Suprapubic skin (tissue), 4 donors: ENCODE measurements at regions not wholly inside any gene's neighbourhood (a gene's known extent, or its start where the extent isn't known, plus 50 kb on each side); places are given as distances from the start of the nearest gene placed in this dataset.

ENCODE experiments used
- DNase-seq, 2 donors: peaks; one replicate each; pipeline ENCODE4 v3.0.0-alpha.2; 2019; ENCODE audit warnings: low spot score in 2 of 2
- H3K27ac ChIP-seq: fragments of 200-600 bp; sonication (generic); one replicate; pipeline ENCODE4 v1.5.1; 2019
- H3K27me3 ChIP-seq: fragments of 200-600 bp; sonication (generic); one replicate; pipeline ENCODE4 v1.5.1; 2019
- H3K36me3 ChIP-seq: fragments of 200-600 bp; sonication (generic); one replicate; pipeline ENCODE4 v1.5.1; 2019
- H3K4me1 ChIP-seq: fragments of 200-600 bp; sonication (generic); one replicate; pipeline ENCODE4 v1.5.1; 2019
- H3K4me3 ChIP-seq: fragments of 200-600 bp; sonication (generic); one replicate; pipeline ENCODE4 v1.5.1; 2019; ENCODE audit warnings: mild to moderate bottlenecking
- H3K9me3 ChIP-seq: fragments of 200-600 bp; sonication (generic); one replicate; pipeline ENCODE4 v1.5.1; 2019
- EP300 ChIP-seq: sonication (generic); formaldehyde crosslinking; IDR thresholded peaks from one replicate; pipeline ENCODE4 v1.6.1; 2017; ENCODE audit warnings: antibody characterized with exemption
- POLR2A ChIP-seq, 2 donors: fragments of 450-650 bp; IDR thresholded peaks; one replicate each; pipeline ENCODE4 v1.6.1; 2017; ENCODE audit warnings: antibody characterized with exemption in 2 of 2, mild to moderate bottlenecking in 2 of 2, moderate library complexity in 2 of 2
- POLR2AphosphoS5 ChIP-seq, 3 donors: sonication (generic); formaldehyde crosslinking; IDR thresholded peaks; one replicate each; pipeline ENCODE4 v1.6.1; 2017; ENCODE audit warnings: antibody characterized with exemption in 3 of 3
- WGBS: methylation state at CpG from one replicate; pipeline ENCODE4 v1.1.5; 2018; 5-methylcytosine and 5-hydroxymethylcytosine counted together
- TF ChIP-seq, protein P1 (sequence below), 2 donors: fragments of 200-600 bp in 1 of 2; fragments of 450-650 bp in 1 of 2; sonication (generic) in 1 of 2; IDR thresholded peaks; one replicate each; pipeline ENCODE4 v1.5.1; 2016 to 2019; ENCODE audit warnings: antibody characterized with exemption in 2 of 2, mild to moderate bottlenecking in 1 of 2, moderate library complexity in 1 of 2

DNA sequence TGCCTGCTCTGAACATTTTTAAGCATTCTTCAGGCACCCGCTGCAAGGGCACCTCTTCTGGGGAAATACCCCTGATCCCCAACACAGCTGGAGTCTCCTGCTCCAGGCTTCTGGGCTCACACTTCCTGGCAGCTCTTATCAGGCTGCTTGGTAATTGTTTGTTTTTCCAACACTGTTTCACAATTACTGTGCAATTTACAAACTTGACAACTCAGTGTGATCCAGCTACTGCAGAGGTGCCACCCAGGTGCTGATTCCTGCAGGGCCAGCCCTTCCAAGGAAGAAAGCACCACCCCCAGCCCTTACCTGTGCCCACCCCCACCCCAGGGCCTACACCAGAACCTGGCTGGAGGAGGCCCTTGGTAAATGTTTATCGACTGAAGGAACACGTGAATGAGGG is 66.5 kb downstream of the MAGEF1 start:
- Histone ChIP-seq H3K27me3 (no peaks in the 10 kb centered on the region), H3K27ac (no peak overlapping the region), H3K4me1 (peaks cover 10% of the 10 kb centered on the region), H3K4me3 (no peak overlapping the region), H3K9me3 (no peaks in the 10 kb centered on the region), H3K36me3 (no peaks in the 10 kb centered on the region)
- 72% methylated on average over 3 of the region's 3 CpGs for WGBS
- no peak for TF ChIP-seq EP300
- TF ChIP-seq, protein P1, sequence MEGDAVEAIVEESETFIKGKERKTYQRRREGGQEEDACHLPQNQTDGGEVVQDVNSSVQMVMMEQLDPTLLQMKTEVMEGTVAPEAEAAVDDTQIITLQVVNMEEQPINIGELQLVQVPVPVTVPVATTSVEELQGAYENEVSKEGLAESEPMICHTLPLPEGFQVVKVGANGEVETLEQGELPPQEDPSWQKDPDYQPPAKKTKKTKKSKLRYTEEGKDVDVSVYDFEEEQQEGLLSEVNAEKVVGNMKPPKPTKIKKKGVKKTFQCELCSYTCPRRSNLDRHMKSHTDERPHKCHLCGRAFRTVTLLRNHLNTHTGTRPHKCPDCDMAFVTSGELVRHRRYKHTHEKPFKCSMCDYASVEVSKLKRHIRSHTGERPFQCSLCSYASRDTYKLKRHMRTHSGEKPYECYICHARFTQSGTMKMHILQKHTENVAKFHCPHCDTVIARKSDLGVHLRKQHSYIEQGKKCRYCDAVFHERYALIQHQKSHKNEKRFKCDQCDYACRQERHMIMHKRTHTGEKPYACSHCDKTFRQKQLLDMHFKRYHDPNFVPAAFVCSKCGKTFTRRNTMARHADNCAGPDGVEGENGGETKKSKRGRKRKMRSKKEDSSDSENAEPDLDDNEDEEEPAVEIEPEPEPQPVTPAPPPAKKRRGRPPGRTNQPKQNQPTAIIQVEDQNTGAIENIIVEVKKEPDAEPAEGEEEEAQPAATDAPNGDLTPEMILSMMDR (IDR thresholded peaks at IDR 0.05), result no peak
- no peak for TF ChIP-seq POLR2A (IDR thresholded peaks at IDR 0.05)
- TF ChIP-seq POLR2AphosphoS5 (IDR thresholded peaks at IDR 0.05), result no peak
- no peak for DNase-seq

DNA sequence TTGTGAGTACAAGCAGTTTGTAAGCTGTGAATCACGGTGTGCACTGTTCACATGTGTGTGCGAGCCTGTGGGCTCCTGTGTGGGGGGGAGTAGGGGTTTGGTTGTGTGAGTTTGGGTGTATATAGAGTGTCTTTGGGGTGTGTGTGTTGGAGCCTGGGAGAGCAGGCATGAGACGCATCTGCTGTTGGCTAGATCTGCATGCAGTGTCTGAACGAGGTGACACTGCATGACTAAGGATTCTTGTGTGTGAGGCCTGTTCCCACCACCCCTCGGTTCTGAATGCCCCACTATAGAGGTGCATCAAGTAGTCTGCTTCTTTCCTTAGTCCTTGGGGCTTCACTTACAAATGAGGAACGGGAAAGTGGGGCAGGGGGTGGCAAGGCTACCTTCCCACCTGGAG is 68.4 kb downstream of the MAGEF1 start:
- DNase-seq, result no peak
- 70% methylated on average over 6 of the region's 6 CpGs for WGBS
- peaks cover 9% of the 10 kb centered on the region for H3K4me1 ChIP-seq
- no peak overlapping the region for H3K4me3 ChIP-seq
- no peak overlapping the region for H3K27ac ChIP-seq
- H3K36me3 ChIP-seq, result no peaks in the 10 kb centered on the region
- H3K27me3 ChIP-seq, result no peaks in the 10 kb centered on the region
- TF ChIP-seq POLR2A (IDR thresholded peaks at IDR 0.05) (no peak), POLR2AphosphoS5 (IDR thresholded peaks at IDR 0.05) (no peak), EP300 (no peak)
- TF ChIP-seq, protein P1 (IDR thresholded peaks at IDR 0.05), result no peak
- H3K9me3 ChIP-seq, result no peaks in the 10 kb centered on the region

DNA sequence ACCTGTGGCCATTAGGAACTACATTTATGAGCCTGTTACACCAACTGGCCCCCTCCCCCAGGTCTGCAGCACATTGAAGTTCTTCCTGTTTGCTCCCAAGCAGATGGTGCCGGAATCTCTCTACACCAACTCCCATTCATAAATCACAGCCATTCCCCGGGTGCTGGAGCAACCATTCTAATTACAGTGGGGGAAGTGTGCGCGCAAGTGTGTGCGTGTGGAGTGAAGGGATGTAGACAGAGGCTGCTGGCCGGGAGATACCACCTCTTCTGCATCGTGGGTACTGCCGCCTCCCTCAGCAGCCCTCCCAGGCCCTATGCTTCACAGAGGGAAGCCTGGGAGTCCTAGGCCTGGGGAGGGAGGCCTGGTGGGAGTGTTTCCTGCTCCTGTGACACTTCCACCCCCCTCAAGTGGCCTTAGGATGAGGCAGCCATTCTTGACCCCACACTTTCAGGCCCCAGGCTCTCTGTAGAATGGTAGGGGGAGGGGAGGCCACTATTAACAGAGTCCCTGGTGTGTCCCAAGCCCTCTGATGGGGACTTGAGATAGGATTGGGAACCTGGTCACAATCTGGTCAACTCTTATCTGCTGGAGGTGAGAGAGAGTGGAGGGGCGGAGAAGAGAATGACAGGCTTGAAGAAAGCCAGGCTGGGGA is 69.1 kb downstream of the MAGEF1 start:
- Histone ChIP-seq H3K9me3 (no peaks in the 10 kb centered on the region), H3K27me3 (no peaks in the 10 kb centered on the region), H3K36me3 (no peaks in the 10 kb centered on the region), H3K4me1 (peaks cover 9% of the 10 kb centered on the region), H3K4me3 (no peak overlapping the region), H3K27ac (no peak overlapping the region)
- no peak for DNase-seq
- no peak for TF ChIP-seq POLR2AphosphoS5 (IDR thresholded peaks at IDR 0.05)
- TF ChIP-seq POLR2A (IDR thresholded peaks at IDR 0.05), result no peak
- WGBS, result 86% methylated on average over 7 of the region's 9 CpGs

DNA sequence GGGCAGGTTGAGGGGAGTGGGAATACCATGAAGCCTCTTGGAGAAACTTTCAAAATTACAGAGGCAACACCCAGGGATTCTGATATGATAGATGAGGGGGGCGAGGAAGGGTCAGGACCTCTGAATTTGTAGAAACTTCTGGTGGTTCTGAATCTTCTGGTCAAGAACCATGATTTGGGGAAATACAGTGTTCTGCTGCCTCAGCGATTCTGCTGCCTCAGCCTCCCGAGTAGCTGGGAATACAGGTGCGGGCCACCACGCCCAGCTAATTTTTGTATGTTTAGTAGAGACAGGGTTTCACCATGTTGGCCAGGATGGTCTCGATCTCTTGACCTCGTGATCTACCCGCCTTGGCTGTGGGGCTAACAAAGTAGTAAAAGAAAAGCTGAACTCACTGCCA is 70.4 kb downstream of the MAGEF1 start:
- Histone ChIP-seq H3K4me3 (no peak overlapping the region), H3K9me3 (no peaks in the 10 kb centered on the region), H3K27ac (no peak overlapping the region), H3K27me3 (no peaks in the 10 kb centered on the region), H3K4me1 (peaks cover 13% of the 10 kb centered on the region), H3K36me3 (no peaks in the 10 kb centered on the region)
- WGBS, result 93% methylated on average over 8 of the region's 8 CpGs
- DNase-seq, result no peak
- no peak for TF ChIP-seq POLR2AphosphoS5 (IDR thresholded peaks at IDR 0.05)
- TF ChIP-seq, protein P1 (IDR thresholded peaks at IDR 0.05), result no peak
- no peak for TF ChIP-seq EP300
- TF ChIP-seq POLR2A (IDR thresholded peaks at IDR 0.05), result no peak

DNA sequence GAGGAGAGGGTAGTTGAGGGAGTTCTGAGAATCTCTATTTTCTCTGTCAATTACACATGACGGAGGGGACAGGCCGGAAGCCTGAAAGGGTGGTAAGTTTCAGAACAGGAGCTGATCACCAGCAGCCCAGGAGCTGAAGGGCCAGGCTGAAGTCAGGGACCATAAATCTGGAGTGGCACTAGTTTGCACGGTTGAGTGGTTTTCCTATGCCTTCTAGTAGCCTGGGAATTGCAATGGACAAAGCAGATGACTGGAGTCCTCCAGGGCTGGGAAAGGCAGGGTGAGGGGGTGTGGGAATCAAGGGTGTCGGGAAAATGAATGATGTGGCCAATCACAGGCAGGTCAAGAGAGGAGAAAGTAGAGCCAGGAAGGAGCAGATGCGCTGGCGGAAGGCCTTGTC is 72.5 kb downstream of the MAGEF1 start:
- TF ChIP-seq, protein P1 (IDR thresholded peaks at IDR 0.05), result no peak
- TF ChIP-seq POLR2AphosphoS5 (IDR thresholded peaks at IDR 0.05) (no peak), EP300 (no peak), POLR2A (IDR thresholded peaks at IDR 0.05) (no peak)
- Histone ChIP-seq H3K27me3 (no peaks in the 10 kb centered on the region), H3K36me3 (no peaks in the 10 kb centered on the region), H3K9me3 (no peaks in the 10 kb centered on the region), H3K27ac (no peak overlapping the region), H3K4me1 (peaks cover 10% of the 10 kb centered on the region), H3K4me3 (no peak overlapping the region)
- WGBS, result 93% methylated on average over 6 of the region's 6 CpGs
- DNase-seq, result no peak

DNA sequence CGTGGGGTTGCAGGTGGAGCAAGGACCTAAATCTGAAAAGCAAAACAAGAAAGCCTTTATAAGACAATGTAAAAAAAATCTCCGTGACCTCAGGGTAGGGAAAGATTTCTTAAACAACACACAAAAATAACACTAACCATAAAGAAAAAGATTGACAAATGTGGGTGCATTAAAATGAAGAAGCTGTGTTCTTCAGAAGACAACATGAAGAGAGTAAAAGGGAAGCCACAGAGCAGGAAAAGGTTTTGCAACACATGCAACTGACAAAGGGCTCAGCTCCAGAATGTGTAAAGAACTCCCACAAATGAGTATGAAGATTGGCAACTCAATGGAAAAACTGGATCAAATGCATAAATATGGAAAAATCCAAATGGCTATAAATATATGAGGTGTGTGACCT is 74.2 kb downstream of the MAGEF1 start:
- 66% methylated on average over 2 of the region's 2 CpGs for WGBS
- DNase-seq, result no peak
- no peaks in the 10 kb centered on the region for H3K27me3 ChIP-seq
- peaks cover 11% of the 10 kb centered on the region for H3K4me1 ChIP-seq
- H3K4me3 ChIP-seq, result no peak overlapping the region
- TF ChIP-seq POLR2AphosphoS5 (IDR thresholded peaks at IDR 0.05), result no peak
- TF ChIP-seq, protein P1 (IDR thresholded peaks at IDR 0.05), result no peak
- TF ChIP-seq EP300, result no peak
- TF ChIP-seq POLR2A (IDR thresholded peaks at IDR 0.05), result no peak
- no peaks in the 10 kb centered on the region for H3K9me3 ChIP-seq
- no peak overlapping the region for H3K27ac ChIP-seq
- no peaks in the 10 kb centered on the region for H3K36me3 ChIP-seq
